Dendritic cell treated with granulocyte-macrophage colony-stimulating factor and Interleukin-4, amounts not matched to agents 40 ng/mL and 50 ng/mL, for 4 days (primary cell): ENCODE measurements at regions not wholly inside any gene's neighbourhood (a gene's known extent, or its start where the extent isn't known, plus 50 kb on each side); places are given as distances from the start of the nearest gene placed in this dataset.

Experiments used
- H3K27ac Mint-ChIP-seq: one replicate; pipeline ENCODE4 v1.8.0; 2022; ENCODE audit warnings: mild to moderate bottlenecking, mixed read lengths
- H3K27me3 Mint-ChIP-seq: one replicate; pipeline ENCODE4 v1.8.0; 2022; ENCODE audit warnings: mild to moderate bottlenecking, mixed read lengths
- H3K36me3 Mint-ChIP-seq: one replicate; pipeline ENCODE4 v1.8.0; 2022; ENCODE audit warnings: low read depth, mixed read lengths
- H3K4me1 Mint-ChIP-seq: one replicate; pipeline ENCODE4 v1.8.0; 2022; ENCODE audit warnings: low read depth, mixed read lengths
- H3K4me3 Mint-ChIP-seq: one replicate; pipeline ENCODE4 v1.8.0; 2022; ENCODE audit warnings: mild to moderate bottlenecking, moderate library complexity, mixed read lengths
- H3K9me3 Mint-ChIP-seq: one replicate; pipeline ENCODE4 v1.8.0; 2022; ENCODE audit warnings: mixed read lengths
- intact Hi-C: fragments of 100-400 bp; cut with micrococcal nuclease; formaldehyde crosslinking; loops from one replicate; pipeline ENCODE4 v1.15.0; 2022

- Mint-ChIP-seq H3K9me3 (no peaks in the 10 kb centered on the region), H3K4me1 (peaks cover 99% of the 10 kb centered on the region), H3K36me3 (peaks cover 64% of the 10 kb centered on the region), H3K4me3 (peak overlapping the region; percentile 47), H3K27ac (peak overlapping the region; percentile 98), H3K27me3 (no peaks in the 10 kb centered on the region)
- intact Hi-C loops: loop anchor here (10.0 kb wide), 1 partner anchor 79 kb away; no protein-coding TSS in a partner anchor
These were observed 184.9 kb downstream of the SEC14L1 start for GRCh38 chr17:77325577-77326075.

DNA sequence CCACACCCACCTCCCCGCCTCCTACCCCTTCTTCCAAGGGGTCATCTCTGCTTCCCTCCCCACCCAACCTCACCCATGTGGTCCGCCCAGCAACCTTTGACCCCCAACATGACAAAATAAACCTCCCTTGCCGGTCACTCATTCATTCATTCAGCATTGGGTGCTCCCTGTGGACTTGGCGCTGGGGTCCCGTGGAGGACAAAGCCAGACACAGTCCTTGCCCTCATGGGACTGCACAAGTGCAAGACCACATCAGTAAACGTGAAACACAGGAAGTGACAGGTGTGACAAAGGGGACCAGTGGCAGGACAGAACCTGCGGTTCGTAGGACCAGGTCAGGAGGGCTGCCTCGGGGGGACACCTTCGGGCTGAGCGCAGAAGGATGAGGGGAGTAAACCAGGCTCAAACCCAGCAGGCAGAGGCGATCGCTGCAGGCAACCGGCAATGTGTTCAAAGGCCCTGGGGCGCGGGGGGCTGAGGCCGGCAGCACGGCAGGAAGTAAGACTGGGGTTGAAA is 185.4 kb downstream of the SEC14L1 start:
- Mint-ChIP-seq H3K4me1 (peaks cover 99% of the 10 kb centered on the region), H3K27ac (peak overlapping the region; percentile 98), H3K9me3 (no peaks in the 10 kb centered on the region), H3K27me3 (no peaks in the 10 kb centered on the region), H3K36me3 (peaks cover 63% of the 10 kb centered on the region), H3K4me3 (peak overlapping the region; percentile 1)
- intact Hi-C loops: loop anchor here (10.0 kb wide), 1 partner anchor 79 kb away; no protein-coding TSS in a partner anchor

DNA sequence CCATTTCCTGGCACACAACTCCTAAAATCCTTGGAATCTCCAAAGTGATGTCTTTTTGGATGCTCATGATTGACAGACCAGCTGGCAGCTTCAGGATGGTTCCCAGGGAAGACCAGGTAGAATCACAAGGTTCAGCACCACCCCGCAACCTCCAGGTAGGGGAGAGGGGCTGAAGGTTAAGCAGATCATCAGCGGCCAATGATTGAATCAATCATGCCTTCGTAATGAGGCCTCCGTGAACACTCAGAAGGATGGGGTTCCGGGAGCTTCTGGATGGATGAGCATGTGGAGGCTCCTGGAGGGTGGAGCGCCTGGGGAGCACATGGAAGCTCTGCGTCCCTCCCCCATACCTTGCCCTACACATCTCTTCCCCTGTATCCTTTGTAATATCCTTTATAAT is 185.9 kb downstream of the SEC14L1 start:
- Mint-ChIP-seq H3K4me1 (peaks cover 100% of the 10 kb centered on the region), H3K4me3 (peak overlapping the region; percentile 1), H3K27ac (no peak overlapping the region), H3K36me3 (peaks cover 58% of the 10 kb centered on the region), H3K9me3 (no peaks in the 10 kb centered on the region), H3K27me3 (no peaks in the 10 kb centered on the region)
- intact Hi-C loops: loop anchor here (10.0 kb wide), 1 partner anchor 78 kb away; no protein-coding TSS in a partner anchor

- H3K4me1 Mint-ChIP-seq: peaks cover 100% of the 10 kb centered on the region
- no peak overlapping the region for H3K27ac Mint-ChIP-seq
- no peaks in the 10 kb centered on the region for H3K27me3 Mint-ChIP-seq
- H3K36me3 Mint-ChIP-seq: peaks cover 61% of the 10 kb centered on the region
- no peak overlapping the region for H3K4me3 Mint-ChIP-seq
- intact Hi-C loops: loop anchor here (10.0 kb wide), 1 partner anchor 78 kb away; no protein-coding TSS in a partner anchor
- no peaks in the 10 kb centered on the region for H3K9me3 Mint-ChIP-seq
These were observed 186.4 kb downstream of the SEC14L1 start for GRCh38 chr17:77327181-77327565.

- H3K4me3 Mint-ChIP-seq: no peak overlapping the region
These were observed 187.0 kb downstream of the SEC14L1 start for GRCh38 chr17:77327566-77328464.

DNA sequence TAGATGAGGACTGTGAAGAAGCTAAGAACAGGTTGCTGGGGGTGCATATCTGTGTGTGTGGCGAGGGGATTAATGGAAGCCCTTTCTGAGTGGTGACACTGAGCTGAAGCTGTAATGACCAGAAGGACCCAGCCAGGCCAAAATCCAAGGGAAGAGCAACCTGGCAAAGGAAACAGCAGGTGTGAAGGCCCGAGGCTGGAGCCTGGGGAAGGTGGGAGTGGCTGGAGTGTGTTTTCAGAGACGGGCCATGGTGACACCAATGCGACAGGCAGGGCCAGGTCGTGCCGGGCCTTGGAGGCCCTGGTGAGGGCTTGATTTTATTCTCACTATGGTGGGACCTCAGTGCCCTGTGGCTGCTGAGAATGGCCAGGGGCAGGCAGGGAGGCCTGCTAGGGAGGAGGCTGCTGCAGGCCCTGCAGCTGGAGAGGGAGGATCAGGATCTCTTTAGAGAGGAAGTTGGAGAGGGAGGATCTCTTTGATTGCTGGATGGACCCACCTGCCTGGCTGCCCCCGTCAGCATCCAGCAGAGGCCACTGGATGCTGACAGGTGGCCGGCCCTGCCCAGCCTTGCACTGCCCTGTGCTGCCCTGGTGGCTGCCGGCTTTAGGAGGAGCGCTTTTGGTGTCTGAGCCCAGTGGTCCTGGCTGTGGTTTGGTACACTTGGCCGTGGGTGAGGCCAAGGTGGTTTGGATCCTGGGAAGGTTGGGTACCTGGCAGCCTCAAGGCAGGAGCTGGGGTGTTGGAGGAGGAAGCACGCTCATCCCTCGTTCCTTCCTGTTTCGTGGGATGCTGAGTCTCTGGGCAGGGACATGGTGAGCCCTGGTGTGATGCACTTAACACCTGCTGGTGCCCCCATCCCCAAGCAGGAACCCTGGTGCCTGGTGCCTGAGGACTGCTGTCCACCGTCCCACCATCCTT is 188.3 kb downstream of the SEC14L1 start:
- Mint-ChIP-seq H3K27ac (peak overlapping the region; percentile 36), H3K4me3 (no peak overlapping the region), H3K27me3 (no peaks in the 10 kb centered on the region), H3K4me1 (peaks cover 95% of the 10 kb centered on the region), H3K9me3 (no peaks in the 10 kb centered on the region), H3K36me3 (peaks cover 68% of the 10 kb centered on the region)
- intact Hi-C loops: loop anchor here (10.0 kb wide), 1 partner anchor 76 kb away; no protein-coding TSS in a partner anchor

More at GRCh38 chr17:77327566-77328464, 187.0 kb downstream of the SEC14L1 start:
- intact Hi-C loops: loop anchor here (10.0 kb wide), 1 partner anchor 77 kb away; no protein-coding TSS in a partner anchor
- Mint-ChIP-seq H3K36me3 (peaks cover 67% of the 10 kb centered on the region), H3K27me3 (no peaks in the 10 kb centered on the region), H3K9me3 (no peaks in the 10 kb centered on the region), H3K4me1 (peaks cover 100% of the 10 kb centered on the region), H3K27ac (peak overlapping the region; percentile 36)

DNA sequence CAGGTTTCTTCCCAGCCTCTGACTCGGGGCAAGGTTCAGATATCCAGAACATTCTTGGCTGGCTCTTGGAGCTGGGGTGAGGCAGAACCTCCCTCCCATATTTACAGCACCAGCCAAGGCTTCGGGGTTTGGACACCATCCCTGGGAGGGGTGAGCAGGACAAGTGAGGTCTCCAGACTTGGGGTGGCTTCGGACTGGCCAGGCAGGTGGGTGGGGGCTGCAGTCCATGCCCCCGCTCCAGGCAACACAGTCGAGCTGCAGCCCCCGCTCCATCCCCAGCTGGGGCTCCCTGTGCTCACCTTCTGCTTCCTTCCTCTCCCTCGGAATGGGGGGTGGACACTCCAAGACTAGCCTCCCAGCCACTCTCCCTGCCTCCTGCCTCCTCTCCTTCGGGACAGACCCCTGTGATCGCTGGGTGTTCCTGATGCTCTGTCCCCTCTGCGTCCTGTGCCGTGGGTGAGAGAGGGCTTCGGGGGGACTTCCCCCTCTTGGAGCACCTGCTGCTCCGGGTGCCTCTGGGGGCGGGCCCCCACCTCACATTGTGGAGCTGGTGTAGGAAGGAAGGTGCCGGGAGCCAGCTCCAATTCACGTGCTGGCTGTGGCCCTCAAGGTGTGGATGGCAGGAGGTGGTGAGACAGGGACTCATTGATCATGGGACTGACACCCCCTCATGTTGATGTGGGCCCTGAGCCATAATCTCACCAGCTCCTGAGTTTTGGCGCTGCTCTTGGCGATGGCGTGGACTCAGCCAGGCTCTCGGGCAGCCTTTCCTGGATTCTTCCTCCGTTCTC is 189.2 kb downstream of the SEC14L1 start:
- H3K9me3 Mint-ChIP-seq: no peaks in the 10 kb centered on the region
- peak overlapping the region; percentile 68 for H3K27ac Mint-ChIP-seq
- peaks cover 87% of the 10 kb centered on the region for H3K4me1 Mint-ChIP-seq
- H3K36me3 Mint-ChIP-seq: peaks cover 61% of the 10 kb centered on the region
- H3K27me3 Mint-ChIP-seq: no peaks in the 10 kb centered on the region
- H3K4me3 Mint-ChIP-seq: no peak overlapping the region
- intact Hi-C loops: loop anchor here (5.0 to 10.0 kb wide), 2 partner anchors 42 to 75 kb away; no protein-coding TSS in a partner anchor

GRCh38 chr17:77330602-77331081 is 189.9 kb downstream of the SEC14L1 start:
- Mint-ChIP-seq H3K4me1 (peaks cover 79% of the 10 kb centered on the region), H3K36me3 (peaks cover 61% of the 10 kb centered on the region), H3K9me3 (no peaks in the 10 kb centered on the region)

GRCh38 chr17:77331301-77331864 is 190.6 kb downstream of the SEC14L1 start:
- H3K27ac Mint-ChIP-seq: peak overlapping the region; percentile 77
- intact Hi-C loops: loop anchor here (1.0 to 5.0 kb wide), 2 partner anchors 41 to 164 kb away; no protein-coding TSS in a partner anchor
- H3K4me1 Mint-ChIP-seq: peaks cover 72% of the 10 kb centered on the region
- no peaks in the 10 kb centered on the region for H3K27me3 Mint-ChIP-seq
- H3K4me3 Mint-ChIP-seq: peak overlapping the region; percentile 69
- no peaks in the 10 kb centered on the region for H3K9me3 Mint-ChIP-seq
- peaks cover 55% of the 10 kb centered on the region for H3K36me3 Mint-ChIP-seq

More at GRCh38 chr17:77330602-77331081, 189.9 kb downstream of the SEC14L1 start:
- Mint-ChIP-seq H3K27me3 (no peaks in the 10 kb centered on the region), H3K27ac (no peak overlapping the region), H3K4me3 (no peak overlapping the region)
- intact Hi-C loops: loop anchor here (1.0 to 5.0 kb wide), 2 partner anchors 42 to 165 kb away; no protein-coding TSS in a partner anchor

DNA sequence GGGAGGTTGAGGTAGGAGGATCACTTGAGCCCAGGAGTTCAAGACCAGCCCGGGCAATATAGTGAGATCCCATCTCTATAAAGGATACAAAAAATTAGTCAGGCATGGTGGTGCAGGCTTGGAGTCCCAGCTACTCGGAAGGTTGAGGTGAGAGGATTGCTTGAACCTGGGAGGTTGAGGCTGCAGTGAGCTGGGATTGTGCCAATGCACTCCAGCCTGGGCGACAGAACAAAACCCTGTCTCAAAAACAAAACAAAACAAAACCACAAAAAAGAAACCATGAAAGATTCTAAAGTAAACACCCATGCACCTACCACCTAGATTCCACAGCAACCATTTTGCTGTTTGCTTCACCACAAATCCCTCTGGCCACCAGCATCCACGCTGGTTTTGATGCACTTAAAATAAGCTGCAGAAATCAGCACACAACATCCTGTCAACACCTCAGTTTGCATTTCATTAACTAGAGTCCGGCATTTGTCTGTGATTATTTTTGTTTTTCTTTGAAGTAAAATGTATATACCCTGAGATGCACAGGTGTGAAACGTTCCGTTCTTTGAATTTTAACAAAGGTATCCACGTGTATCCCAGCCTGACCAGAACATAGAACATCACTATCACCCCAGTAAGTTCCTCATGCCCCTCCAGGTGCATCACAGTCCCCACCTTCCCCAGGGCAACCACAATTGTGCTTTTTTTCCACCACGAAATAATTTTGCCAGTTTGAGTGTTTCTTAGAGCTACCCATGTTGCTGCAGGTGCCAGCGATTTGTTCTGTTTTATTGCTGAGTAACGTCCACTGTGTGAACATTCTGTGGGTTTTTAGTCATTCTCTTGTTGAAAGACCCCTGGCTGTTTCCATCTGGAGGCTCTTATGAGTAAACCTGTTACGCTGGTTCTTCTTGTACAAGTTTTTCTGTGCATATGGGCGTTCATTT is 191.5 kb downstream of the SEC14L1 start:
- intact Hi-C loops: loop anchor here (5.0 kb wide), 1 partner anchor 40 kb away; no protein-coding TSS in a partner anchor
- H3K36me3 Mint-ChIP-seq: peaks cover 46% of the 10 kb centered on the region
- H3K27me3 Mint-ChIP-seq: no peaks in the 10 kb centered on the region
- H3K4me1 Mint-ChIP-seq: peaks cover 63% of the 10 kb centered on the region
- H3K27ac Mint-ChIP-seq: peak overlapping the region; percentile 77
- H3K9me3 Mint-ChIP-seq: no peaks in the 10 kb centered on the region
- no peak overlapping the region for H3K4me3 Mint-ChIP-seq

DNA sequence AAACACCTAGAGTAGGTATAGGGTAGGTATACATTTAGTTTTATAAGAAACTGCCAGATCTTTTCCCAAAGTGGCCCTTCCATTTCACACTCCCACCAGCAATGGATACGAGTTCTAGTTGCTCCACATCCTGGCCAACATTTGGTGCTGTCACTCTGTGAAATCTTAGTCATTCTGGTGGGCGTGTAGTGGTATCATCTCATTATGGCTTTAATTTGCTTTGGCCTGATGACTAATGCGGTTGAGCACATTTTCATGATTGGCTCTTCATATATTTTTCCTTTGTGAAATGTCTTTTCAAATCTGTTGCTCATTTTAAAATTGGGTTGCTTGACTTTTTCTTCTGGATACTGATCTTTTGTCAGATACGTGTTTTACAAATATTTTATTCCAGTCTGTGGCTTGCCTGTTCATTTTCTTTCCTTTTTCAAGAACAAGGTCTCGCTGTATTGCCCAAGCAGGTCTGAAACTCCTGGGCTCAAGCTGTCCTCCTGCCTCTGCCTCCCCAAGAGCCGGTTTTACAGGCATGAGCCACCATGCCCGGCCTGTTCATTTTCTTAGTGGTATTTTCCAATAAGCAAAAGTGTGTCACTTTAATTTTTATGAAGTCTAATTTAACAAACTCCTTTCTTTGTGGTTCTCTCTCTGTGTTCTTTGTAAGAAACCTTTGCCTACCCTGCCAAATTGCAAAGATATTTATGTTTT is 192.4 kb downstream of the SEC14L1 start:
- H3K27ac Mint-ChIP-seq: peak overlapping the region; percentile 10
- no peaks in the 10 kb centered on the region for H3K27me3 Mint-ChIP-seq
- no peaks in the 10 kb centered on the region for H3K9me3 Mint-ChIP-seq
- peaks cover 38% of the 10 kb centered on the region for H3K36me3 Mint-ChIP-seq
- H3K4me3 Mint-ChIP-seq: no peak overlapping the region
- intact Hi-C loops: loop anchor here (5.0 kb wide), 1 partner anchor 39 kb away; no protein-coding TSS in a partner anchor
- H3K4me1 Mint-ChIP-seq: peaks cover 55% of the 10 kb centered on the region
